Stimulated activated naive CD4-positive, alpha-beta T cell (primary cell): ENCODE measurements at regions not wholly inside any gene's neighbourhood (a gene's known extent, or its start where the extent isn't known, plus 50 kb on each side); places are given as distances from the start of the nearest gene placed in this dataset.

ENCODE experiments used
- DNase-seq, 6 experiments: peaks; one replicate each; lab custom pipeline; 2025; lab: John Stamatoyannopoulos, UW

GRCh38 chr10:37685741-37686683, 171.4 kb downstream of the ZNF248 start:
- DNase-seq: no peak

GRCh38 chr10:37684765-37685164, 172.6 kb downstream of the ZNF248 start:
- no peak for DNase-seq

GRCh38 chr10:37682617-37683016, 174.8 kb downstream of the ZNF248 start:
- DNase-seq: no peak

GRCh38 chr10:37681617-37681999, 175.8 kb downstream of the ZNF248 start:
- no peak for DNase-seq

- no peak for DNase-seq
Measured at GRCh38 chr10:37680716-37681616, 176.4 kb downstream of the ZNF248 start.

- DNase-seq: no peak
Measured at GRCh38 chr10:37680243-37680683, 177.1 kb downstream of the ZNF248 start.

- no peak for DNase-seq
Measured at GRCh38 chr10:37679465-37679864, 177.9 kb downstream of the ZNF248 start.

- no peak for DNase-seq
Measured at GRCh38 chr10:37675449-37675848, 182.0 kb downstream of the ZNF248 start.

- DNase-seq: no peak
Measured at GRCh38 chr10:37671802-37672201, 185.6 kb downstream of the ZNF248 start.

- DNase-seq: no peak
Measured at GRCh38 chr10:37667736-37668135, 189.7 kb downstream of the ZNF248 start.

GRCh38 chr10:37654466-37654865, 202.9 kb downstream of the ZNF248 start:
- DNase-seq: no peak

GRCh38 chr10:37643187-37643586, 214.2 kb downstream of the ZNF248 start:
- DNase-seq: no peak

GRCh38 chr10:37640301-37640700, 217.1 kb downstream of the ZNF248 start:
- DNase-seq: no peak

- no peak for DNase-seq
Measured at GRCh38 chr10:37639200-37639599, 218.2 kb downstream of the ZNF248 start.

GRCh38 chr10:37638569-37638968, 218.8 kb downstream of the ZNF248 start:
- DNase-seq: no peak

GRCh38 chr10:37634351-37634880, 223.0 kb downstream of the ZNF248 start:
- no peak for DNase-seq

- DNase-seq: no peak
Measured at GRCh38 chr10:37632641-37633040, 224.8 kb downstream of the ZNF248 start.

GRCh38 chr10:37623506-37623905, 233.9 kb downstream of the ZNF248 start:
- no peak for DNase-seq

- no peak for DNase-seq
Measured at GRCh38 chr10:37619336-37619735, 238.1 kb downstream of the ZNF248 start.

GRCh38 chr10:37588299-37588698, 269.1 kb downstream of the ZNF248 start:
- no peak for DNase-seq

- no peak for DNase-seq
Measured at GRCh38 chr10:37584643-37585042, 272.8 kb downstream of the ZNF248 start.

- no peak for DNase-seq
Measured at GRCh38 chr10:37582237-37582636, 275.2 kb downstream of the ZNF248 start.
